ENCODE measurements at regions not wholly inside any gene's neighbourhood (a gene's known extent, or its start where the extent isn't known, plus 50 kb on each side); places are given as distances from the start of the nearest gene placed in this dataset.

GRCh38 chr7:22561895-22562593 lies 62.1 kb upstream of the STEAP1B start:
- TF ChIP-seq CTCF (IDR thresholded peaks at IDR 0.05): no peak
- TF ChIP-seq POLR2A (IDR thresholded peaks at IDR 0.05): no peak

All from body of pancreas (tissue), 4 donors.